ENCODE measurements at regions not wholly inside any gene's neighbourhood (a gene's known extent, or its start where the extent isn't known, plus 50 kb on each side); places are given as distances from the start of the nearest gene placed in this dataset.

- TF ChIP-seq POLR2AphosphoS5 (IDR thresholded peaks at IDR 0.05; ENCODE audit: low read depth, low read length) (no peak), FOXP2 (optimal IDR thresholded peaks at IDR 0.05; ENCODE audit: borderline replicate concordance, extremely low read depth, extremely low read length, insufficient read depth) (no peak), SIN3A (IDR thresholded peaks at IDR 0.05; ENCODE audit: borderline replicate concordance, insufficient read depth, low read length) (no peak), TAF1 (IDR thresholded peaks at IDR 0.05; ENCODE audit: borderline replicate concordance, insufficient read depth, low read length) (no peak), REST (IDR thresholded peaks at IDR 0.05; ENCODE audit: insufficient read depth in 1 of 2, low read depth in 2 of 2, low read length in 2 of 2) (no peak)
Observed at GRCh38 chr15:77886805-77887448, 190.6 kb downstream of the TBC1D2B start.

GRCh38 chr15:77881950-77882349 lies 195.6 kb downstream of the TBC1D2B start:
- TF ChIP-seq TAF1 (IDR thresholded peaks at IDR 0.05; ENCODE audit: borderline replicate concordance, insufficient read depth, low read length) (no peak), POLR2AphosphoS5 (IDR thresholded peaks at IDR 0.05; ENCODE audit: low read depth, low read length) (no peak), SIN3A (IDR thresholded peaks at IDR 0.05; ENCODE audit: borderline replicate concordance, insufficient read depth, low read length) (no peak), REST (IDR thresholded peaks at IDR 0.05; ENCODE audit: insufficient read depth in 1 of 2, low read depth in 2 of 2, low read length in 2 of 2) (no peak), FOXP2 (optimal IDR thresholded peaks at IDR 0.05; ENCODE audit: borderline replicate concordance, extremely low read depth, extremely low read length, insufficient read depth) (no peak)

- TF ChIP-seq FOXP2 (optimal IDR thresholded peaks at IDR 0.05; ENCODE audit: borderline replicate concordance, extremely low read depth, extremely low read length, insufficient read depth) (no peak), TAF1 (IDR thresholded peaks at IDR 0.05; ENCODE audit: borderline replicate concordance, insufficient read depth, low read length) (no peak)
Observed at GRCh38 chr15:77877869-77878577, 199.5 kb downstream of the TBC1D2B start.

GRCh38 chr15:77874063-77874462 lies 203.4 kb downstream of the TBC1D2B start:
- TF ChIP-seq SIN3A (IDR thresholded peaks at IDR 0.05; ENCODE audit: borderline replicate concordance, insufficient read depth, low read length): no peak

GRCh38 chr15:77871852-77872371 lies 205.6 kb downstream of the TBC1D2B start:
- TF ChIP-seq TAF1 (IDR thresholded peaks at IDR 0.05; ENCODE audit: borderline replicate concordance, insufficient read depth, low read length) (no peak), FOXP2 (optimal IDR thresholded peaks at IDR 0.05; ENCODE audit: borderline replicate concordance, extremely low read depth, extremely low read length, insufficient read depth) (no peak), SIN3A (IDR thresholded peaks at IDR 0.05; ENCODE audit: borderline replicate concordance, insufficient read depth, low read length) (no peak)

GRCh38 chr15:77870195-77871065 lies 207.1 kb downstream of the TBC1D2B start:
- TF ChIP-seq SIN3A (IDR thresholded peaks at IDR 0.05; ENCODE audit: borderline replicate concordance, insufficient read depth, low read length) (no peak), TAF1 (IDR thresholded peaks at IDR 0.05; ENCODE audit: borderline replicate concordance, insufficient read depth, low read length) (no peak), POLR2AphosphoS5 (IDR thresholded peaks at IDR 0.05; ENCODE audit: low read depth, low read length) (no peak), FOXP2 (optimal IDR thresholded peaks at IDR 0.05; ENCODE audit: borderline replicate concordance, extremely low read depth, extremely low read length, insufficient read depth) (no peak), REST (IDR thresholded peaks at IDR 0.05; ENCODE audit: insufficient read depth in 1 of 2, low read depth in 2 of 2, low read length in 2 of 2) (no peak)

All from PFSK-1 (cell line).